ENCODE measurements at regions not wholly inside any gene's neighbourhood (a gene's known extent, or its start where the extent isn't known, plus 50 kb on each side); places are given as distances from the start of the nearest gene placed in this dataset.

- TF ChIP-seq, protein P1, sequence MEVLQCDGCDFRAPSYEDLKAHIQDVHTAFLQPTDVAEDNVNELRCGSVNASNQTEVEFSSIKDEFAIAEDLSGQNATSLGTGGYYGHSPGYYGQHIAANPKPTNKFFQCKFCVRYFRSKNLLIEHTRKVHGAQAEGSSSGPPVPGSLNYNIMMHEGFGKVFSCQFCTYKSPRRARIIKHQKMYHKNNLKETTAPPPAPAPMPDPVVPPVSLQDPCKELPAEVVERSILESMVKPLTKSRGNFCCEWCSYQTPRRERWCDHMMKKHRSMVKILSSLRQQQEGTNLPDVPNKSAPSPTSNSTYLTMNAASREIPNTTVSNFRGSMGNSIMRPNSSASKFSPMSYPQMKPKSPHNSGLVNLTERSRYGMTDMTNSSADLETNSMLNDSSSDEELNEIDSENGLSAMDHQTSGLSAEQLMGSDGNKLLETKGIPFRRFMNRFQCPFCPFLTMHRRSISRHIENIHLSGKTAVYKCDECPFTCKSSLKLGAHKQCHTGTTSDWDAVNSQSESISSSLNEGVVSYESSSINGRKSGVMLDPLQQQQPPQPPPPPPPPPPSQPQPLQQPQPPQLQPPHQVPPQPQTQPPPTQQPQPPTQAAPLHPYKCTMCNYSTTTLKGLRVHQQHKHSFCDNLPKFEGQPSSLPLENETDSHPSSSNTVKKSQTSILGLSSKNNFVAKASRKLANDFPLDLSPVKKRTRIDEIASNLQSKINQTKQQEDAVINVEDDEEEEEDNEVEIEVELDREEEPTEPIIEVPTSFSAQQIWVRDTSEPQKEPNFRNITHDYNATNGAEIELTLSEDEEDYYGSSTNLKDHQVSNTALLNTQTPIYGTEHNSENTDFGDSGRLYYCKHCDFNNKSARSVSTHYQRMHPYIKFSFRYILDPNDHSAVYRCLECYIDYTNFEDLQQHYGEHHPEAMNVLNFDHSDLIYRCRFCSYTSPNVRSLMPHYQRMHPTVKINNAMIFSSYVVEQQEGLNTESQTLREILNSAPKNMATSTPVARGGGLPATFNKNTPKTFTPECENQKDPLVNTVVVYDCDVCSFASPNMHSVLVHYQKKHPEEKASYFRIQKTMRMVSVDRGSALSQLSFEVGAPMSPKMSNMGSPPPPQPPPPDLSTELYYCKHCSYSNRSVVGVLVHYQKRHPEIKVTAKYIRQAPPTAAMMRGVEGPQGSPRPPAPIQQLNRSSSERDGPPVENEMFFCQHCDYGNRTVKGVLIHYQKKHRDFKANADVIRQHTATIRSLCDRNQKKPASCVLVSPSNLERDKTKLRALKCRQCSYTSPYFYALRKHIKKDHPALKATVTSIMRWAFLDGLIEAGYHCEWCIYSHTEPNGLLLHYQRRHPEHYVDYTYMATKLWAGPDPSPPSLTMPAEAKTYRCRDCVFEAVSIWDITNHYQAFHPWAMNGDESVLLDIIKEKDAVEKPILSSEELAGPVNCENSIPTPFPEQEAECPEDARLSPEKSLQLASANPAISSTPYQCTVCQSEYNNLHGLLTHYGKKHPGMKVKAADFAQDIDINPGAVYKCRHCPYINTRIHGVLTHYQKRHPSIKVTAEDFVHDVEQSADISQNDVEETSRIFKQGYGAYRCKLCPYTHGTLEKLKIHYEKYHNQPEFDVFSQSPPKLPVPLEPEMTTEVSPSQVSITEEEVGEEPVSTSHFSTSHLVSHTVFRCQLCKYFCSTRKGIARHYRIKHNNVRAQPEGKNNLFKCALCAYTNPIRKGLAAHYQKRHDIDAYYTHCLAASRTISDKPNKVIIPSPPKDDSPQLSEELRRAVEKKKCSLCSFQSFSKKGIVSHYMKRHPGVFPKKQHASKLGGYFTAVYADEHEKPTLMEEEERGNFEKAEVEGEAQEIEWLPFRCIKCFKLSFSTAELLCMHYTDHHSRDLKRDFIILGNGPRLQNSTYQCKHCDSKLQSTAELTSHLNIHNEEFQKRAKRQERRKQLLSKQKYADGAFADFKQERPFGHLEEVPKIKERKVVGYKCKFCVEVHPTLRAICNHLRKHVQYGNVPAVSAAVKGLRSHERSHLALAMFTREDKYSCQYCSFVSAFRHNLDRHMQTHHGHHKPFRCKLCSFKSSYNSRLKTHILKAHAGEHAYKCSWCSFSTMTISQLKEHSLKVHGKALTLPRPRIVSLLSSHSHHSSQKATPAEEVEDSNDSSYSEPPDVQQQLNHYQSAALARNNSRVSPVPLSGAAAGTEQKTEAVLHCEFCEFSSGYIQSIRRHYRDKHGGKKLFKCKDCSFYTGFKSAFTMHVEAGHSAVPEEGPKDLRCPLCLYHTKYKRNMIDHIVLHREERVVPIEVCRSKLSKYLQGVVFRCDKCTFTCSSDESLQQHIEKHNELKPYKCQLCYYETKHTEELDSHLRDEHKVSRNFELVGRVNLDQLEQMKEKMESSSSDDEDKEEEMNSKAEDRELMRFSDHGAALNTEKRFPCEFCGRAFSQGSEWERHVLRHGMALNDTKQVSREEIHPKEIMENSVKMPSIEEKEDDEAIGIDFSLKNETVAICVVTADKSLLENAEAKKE (CRISPR knock-in tag; IDR thresholded peaks at IDR 0.05) = no peak
- TF ChIP-seq ZNF331 (CRISPR knock-in tag; IDR thresholded peaks at IDR 0.05; ENCODE audit: low read depth) (no peak), EZH2 (IDR thresholded peaks at IDR 0.05; ENCODE audit: low read depth, unreplicated experiment) (no peak), JUNB (IDR thresholded peaks at IDR 0.05; ENCODE audit: unreplicated experiment) (no peak)
These were observed 166.9 kb downstream of the SLC15A5 start (continued) for GRCh38 chr12:16110596-16110995.

- H2AFZ ChIP-seq = no peak overlapping the region
- no peak overlapping the region for H3K4me2 ChIP-seq
- no peaks in the 10 kb centered on the region for H4K20me1 ChIP-seq (replicated peaks; ENCODE audit: insufficient read depth)
- H3K27me3 ChIP-seq (ENCODE audit: insufficient read depth) = no peaks in the 10 kb centered on the region
- Mint-ChIP-seq H3K27ac (no peak overlapping the region), H3K9me3 (peaks cover 28% of the 10 kb centered on the region), H3K4me1 (no peaks in the 10 kb centered on the region), H3K36me3 (ENCODE audit: low read depth) (peaks cover 10% of the 10 kb centered on the region; the same call in 1 of the 3 replicates), H3K27me3 (ENCODE audit: insufficient read depth, low read depth, poor library complexity) (no peaks in the 10 kb centered on the region), H3K4me3 (no peak overlapping the region)
- H3K4me3 ChIP-seq = no peak overlapping the region
- DNase-seq (ENCODE audit: low spot score) (no peak), ATAC-seq (no peak)
- H3K4me1 ChIP-seq (ENCODE audit: insufficient read depth) = no peaks in the 10 kb centered on the region
- H3K9me2 ChIP-seq (ENCODE audit: insufficient read depth) = no peaks in the 10 kb centered on the region; the same call in 1 of the 2 replicates
- H3K27ac ChIP-seq (ENCODE audit: low read depth) = no peak overlapping the region
- H3K79me2 ChIP-seq (replicated peaks; ENCODE audit: insufficient read depth) = no peaks in the 10 kb centered on the region
- no peaks in the 10 kb centered on the region for H3K36me3 ChIP-seq (ENCODE audit: insufficient read depth)
- H3F3A ChIP-seq (replicated peaks; ENCODE audit: low read depth) = no peaks in the 10 kb centered on the region
- TF ChIP-seq ZNF114 (CRISPR knock-in tag; IDR thresholded peaks at IDR 0.05) (no peak), EZH2 (IDR thresholded peaks at IDR 0.05; ENCODE audit: low read depth, unreplicated experiment) (no peak), POLR2AphosphoS5 (IDR thresholded peaks at IDR 0.05; ENCODE audit: low read depth) (no peak), NANOG (IDR thresholded peaks at IDR 0.05; ENCODE audit: borderline replicate concordance) (no peak), EZH2phosphoT487 (IDR thresholded peaks at IDR 0.05; ENCODE audit: unreplicated experiment) (no peak)
- TF ChIP-seq, protein P2, sequence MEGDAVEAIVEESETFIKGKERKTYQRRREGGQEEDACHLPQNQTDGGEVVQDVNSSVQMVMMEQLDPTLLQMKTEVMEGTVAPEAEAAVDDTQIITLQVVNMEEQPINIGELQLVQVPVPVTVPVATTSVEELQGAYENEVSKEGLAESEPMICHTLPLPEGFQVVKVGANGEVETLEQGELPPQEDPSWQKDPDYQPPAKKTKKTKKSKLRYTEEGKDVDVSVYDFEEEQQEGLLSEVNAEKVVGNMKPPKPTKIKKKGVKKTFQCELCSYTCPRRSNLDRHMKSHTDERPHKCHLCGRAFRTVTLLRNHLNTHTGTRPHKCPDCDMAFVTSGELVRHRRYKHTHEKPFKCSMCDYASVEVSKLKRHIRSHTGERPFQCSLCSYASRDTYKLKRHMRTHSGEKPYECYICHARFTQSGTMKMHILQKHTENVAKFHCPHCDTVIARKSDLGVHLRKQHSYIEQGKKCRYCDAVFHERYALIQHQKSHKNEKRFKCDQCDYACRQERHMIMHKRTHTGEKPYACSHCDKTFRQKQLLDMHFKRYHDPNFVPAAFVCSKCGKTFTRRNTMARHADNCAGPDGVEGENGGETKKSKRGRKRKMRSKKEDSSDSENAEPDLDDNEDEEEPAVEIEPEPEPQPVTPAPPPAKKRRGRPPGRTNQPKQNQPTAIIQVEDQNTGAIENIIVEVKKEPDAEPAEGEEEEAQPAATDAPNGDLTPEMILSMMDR (conservative IDR thresholded peaks at IDR 0.05; ENCODE audit: low read depth in 2 of 2) = no peak
- TF ChIP-seq, protein P1 (CRISPR knock-in tag; IDR thresholded peaks at IDR 0.05) = no peak
These were observed 173.6 kb downstream of the SLC15A5 start for GRCh38 chr12:16103851-16104250.

Data from GM23338 (cell line).